Erythroblast (primary cell): ENCODE measurements at regions not wholly inside any gene's neighbourhood (a gene's known extent, or its start where the extent isn't known, plus 50 kb on each side); places are given as distances from the start of the nearest gene placed in this dataset.

Experiments used
- DNase-seq, 2 experiments: peaks; one replicate each; lab custom pipeline; 2025; lab: John Stamatoyannopoulos, UW
- GATA1 ChIP-seq: IDR thresholded peaks from 2 replicates; pipeline ENCODE4 v1.6.1; 2011; ENCODE audit warnings: low read depth, mild to moderate bottlenecking, control low read depth, low read length, moderate library complexity
- POLR2A ChIP-seq: IDR thresholded peaks from 2 replicates; pipeline ENCODE4 v1.6.1; 2011; ENCODE audit warnings: mild to moderate bottlenecking, low read length

DNA sequence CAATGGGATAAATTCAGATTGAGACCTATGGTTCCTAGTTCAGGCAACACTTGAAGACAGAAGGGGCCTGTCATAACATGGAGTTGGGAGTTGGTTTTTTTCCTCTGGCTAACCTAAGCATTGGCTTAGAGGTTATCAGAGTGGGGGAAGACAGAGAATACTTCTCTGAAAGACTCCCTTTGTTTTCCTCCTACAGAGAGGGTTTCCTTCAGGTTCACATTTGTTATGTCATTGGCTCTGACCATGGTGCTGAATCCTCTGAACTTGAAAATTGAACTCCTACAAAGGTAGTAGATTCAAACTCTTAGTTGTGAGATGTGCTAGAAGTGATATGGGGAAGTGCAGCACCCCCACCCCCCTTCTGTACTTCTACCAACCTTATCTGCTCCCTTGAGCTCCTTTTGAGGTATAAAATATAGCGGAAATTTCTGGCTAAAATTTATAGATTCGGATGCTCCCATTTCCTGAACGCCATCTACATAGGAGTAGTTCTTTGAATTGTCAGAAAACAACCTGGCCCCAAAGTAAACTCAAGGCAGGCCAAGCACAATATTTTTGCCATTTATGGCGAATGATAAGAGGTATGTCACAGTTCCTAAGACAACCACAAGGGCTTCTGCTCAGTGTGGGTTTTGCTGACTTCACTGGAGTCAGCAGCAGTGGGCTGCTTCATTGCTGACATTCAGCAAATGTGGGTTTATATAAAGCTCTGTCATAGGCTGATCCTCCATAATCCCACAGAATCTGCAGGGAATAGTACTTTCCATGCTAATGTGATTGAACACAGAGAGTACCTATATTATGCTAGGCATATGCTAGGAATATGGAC is 131.6 kb upstream of the KLF14 start:
- DNase-seq: peak; percentile 14 to 21
- TF ChIP-seq POLR2A (no peak), GATA1 (no peak)

DNA sequence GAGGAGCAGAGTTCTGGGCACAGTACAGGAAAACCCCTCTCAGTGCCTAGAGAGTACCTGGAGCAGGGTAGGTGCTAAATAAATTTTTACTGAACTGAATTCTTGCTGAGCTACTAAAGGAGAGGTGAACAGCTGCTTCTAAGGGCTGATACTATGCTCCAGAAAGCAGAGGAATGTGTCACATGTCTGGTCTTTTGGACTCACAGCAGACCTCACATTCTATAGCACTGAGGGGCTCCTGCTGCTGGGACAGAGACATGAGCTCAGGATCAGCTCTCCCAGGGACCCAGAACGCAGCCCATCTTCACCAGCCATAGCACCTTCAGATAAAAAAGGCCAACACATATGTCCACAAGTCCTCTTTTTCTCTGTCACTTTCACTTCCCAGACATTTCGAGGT is 133.0 kb upstream of the KLF14 start:
- DNase-seq: no peak
- TF ChIP-seq POLR2A (no peak), GATA1 (no peak)

DNA sequence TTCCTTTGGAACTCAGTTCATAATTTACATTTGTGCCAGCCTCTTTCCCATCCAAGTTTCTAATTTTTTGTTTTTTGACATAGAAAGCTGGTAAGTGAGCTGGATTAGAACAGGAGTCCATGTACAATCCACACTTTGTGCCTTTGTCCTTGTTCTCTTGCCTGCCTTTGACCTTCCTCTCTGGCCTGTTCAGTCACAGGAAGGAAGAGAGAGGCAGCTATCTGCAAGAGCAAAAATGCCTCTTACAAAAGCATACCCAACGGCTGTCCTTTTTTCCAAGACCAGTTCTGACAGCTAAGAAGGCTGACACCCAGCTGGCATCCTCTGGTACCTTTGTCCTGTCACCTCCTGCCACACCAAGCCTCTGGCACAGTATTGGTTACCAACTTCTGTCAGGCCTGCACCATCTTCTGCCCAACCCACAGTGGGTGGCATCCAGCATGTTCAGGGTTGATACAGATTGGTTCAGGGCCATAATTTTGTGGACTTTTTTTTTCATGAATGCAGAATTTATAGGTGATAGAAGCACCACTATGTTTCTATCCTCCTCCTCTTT is 133.7 kb upstream of the KLF14 start:
- DNase-seq: no peak
- TF ChIP-seq GATA1 (no peak), POLR2A (no peak)

DNA sequence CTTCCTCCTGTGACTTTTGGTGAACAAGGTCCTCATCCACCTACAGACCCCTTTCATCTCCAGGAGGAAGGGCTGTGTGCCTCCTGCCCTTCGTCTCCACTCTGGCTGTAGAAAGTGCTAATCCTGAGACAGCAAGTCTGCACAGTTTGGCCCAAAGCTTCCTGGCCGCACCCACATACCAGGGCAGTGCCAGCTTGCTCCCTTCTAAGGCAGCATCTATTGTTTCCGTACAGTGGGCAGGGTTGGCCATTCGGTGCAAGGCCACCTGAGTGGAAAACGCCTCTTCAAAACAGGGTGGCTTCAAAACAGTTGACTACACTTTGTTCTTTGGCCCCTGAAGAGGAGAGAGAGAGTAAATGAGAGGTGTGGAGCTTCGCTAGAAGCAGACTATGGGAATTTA is 134.1 kb upstream of the KLF14 start:
- no peak for DNase-seq
- TF ChIP-seq GATA1: no peak
- TF ChIP-seq POLR2A: no peak

DNA sequence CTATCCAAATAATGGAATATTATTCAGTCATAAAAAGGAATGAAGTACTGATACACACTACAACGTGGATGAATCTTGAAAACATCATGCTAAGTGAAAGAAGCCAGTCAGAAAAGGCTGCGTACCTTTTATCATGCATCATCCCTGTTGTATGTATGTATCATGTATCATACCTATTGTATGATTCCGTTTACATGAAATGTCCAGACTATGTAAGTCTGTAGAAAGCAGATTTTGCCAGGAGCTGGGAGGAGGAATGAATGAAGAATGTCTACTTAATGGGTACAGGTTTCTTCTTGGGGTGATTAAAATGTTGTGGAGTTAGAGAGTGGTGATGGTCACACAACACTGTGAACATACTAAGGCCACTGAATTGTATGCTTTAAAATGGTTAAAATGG is 135.9 kb upstream of the KLF14 start:
- TF ChIP-seq POLR2A: no peak
- no peak for TF ChIP-seq GATA1
- DNase-seq: no peak

DNA sequence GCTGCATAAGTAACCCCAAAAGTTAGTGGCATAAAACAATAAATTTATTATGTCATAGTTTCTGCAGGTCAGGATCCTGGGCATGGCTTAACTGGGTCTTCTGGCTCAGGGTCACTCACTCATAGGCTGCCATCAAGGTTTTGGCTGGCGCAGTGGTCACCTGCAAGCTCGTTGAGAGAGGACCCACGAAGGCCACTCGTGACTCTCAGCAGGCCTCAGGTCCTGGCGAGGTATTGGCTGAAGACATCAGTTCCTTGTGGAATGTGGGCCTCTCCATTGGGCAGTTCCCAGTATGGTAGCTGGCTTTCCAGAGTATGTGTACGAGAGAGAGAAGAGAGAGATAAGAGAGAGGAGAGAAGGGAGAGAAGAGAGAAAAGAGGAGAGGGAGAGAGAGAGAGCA is 138.3 kb upstream of the KLF14 start:
- DNase-seq: no peak
- TF ChIP-seq GATA1 (no peak), POLR2A (no peak)

DNA sequence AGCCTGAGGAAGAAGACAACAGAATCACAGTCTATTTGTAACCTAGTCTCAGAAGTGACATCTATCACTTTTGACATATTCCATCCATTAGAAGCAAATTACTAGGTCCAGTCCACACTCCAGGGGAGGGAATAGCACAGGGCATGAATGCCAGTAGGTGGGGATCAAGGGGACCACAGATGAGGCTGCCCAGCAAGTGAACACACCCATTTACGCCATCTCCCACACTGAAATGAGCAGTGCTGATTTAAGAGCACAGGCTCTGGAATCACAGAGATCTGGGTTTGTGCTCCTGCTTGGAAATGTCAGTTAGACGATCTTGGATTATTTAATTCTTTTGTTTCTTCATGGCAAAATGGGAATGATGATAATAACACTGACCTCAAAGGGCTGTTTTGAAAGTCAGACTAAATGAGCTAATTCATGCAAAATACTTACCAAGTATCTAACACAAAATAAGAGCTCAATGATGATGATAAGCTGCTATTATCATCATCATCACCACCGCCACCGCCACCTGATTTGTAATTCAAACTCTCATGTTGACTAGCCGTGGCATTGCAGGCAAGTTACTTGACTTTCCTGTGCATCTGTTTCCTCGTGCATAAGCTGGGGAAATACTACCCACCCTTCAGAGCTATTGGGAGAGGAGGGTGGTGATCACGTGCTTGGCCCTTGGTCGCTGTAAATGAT is 138.9 kb upstream of the KLF14 start:
- TF ChIP-seq GATA1 (no peak), POLR2A (no peak)
- DNase-seq: no peak

DNA sequence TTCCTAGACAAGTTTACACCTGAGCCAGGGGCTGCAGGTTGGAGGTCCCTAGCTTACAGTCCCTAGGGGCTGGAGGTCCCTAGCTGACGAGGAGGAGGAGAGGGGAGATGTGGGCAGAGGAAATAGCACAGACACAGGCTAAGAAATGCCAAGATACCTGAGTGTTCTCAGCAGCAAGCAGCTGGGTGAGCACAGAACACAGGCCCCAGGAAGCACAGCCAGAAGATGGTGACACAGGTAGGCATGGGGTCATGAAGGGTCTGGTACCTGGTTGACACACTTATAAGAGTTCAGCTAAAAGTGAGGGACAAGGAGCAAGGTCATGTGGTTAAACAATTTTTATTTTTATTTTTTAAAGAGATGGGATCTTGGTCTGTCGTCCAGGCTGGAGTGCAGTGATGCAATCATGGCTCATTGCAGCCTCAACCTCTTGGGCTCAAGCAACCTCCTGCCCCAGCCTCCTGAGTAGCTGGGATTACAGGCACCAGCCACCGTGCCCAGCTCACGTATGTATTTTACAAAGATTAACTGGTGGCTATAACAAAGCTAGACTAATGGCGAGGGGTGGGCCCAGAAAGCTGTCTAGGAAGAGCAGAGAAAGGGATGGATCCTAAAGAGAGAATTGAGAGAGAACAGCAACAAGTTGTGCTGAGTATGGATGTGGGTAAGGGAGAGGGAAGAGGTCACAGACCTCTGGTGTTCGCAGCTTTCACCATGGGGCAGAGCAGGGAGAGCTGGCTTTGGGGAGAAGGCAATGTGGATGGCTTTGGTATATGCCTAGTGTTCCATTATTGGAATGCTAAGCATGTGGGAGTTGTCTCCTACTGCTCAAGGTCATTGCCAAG is 140.3 kb upstream of the KLF14 start:
- DNase-seq: no peak
- no peak for TF ChIP-seq POLR2A
- TF ChIP-seq GATA1: no peak

DNA sequence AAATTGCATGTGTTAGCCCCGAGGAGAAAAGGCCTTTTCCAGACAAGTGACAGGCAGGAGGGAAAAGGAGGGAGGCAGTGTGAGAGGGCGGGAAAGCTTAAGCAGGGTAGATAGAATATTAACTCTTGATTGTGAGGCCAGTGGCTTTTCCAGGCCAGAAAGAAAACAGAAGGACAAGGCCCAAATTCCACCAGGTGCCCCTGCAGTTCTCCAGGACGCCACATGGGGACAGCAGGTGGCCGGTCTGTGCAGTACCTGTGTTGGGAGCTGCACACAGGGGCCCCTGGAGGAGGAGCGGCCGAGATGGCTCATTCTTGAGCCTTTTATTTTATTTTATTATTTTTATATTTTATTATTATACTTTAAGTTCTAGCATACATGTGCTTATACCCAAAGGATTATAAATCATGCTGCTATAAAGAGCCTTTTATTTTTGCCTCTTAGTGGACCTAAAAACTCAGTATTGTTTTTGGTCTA is 141.3 kb upstream of the KLF14 start:
- peak; percentile 18 to 45 for DNase-seq
- no peak for TF ChIP-seq POLR2A
- TF ChIP-seq GATA1: no peak

DNA sequence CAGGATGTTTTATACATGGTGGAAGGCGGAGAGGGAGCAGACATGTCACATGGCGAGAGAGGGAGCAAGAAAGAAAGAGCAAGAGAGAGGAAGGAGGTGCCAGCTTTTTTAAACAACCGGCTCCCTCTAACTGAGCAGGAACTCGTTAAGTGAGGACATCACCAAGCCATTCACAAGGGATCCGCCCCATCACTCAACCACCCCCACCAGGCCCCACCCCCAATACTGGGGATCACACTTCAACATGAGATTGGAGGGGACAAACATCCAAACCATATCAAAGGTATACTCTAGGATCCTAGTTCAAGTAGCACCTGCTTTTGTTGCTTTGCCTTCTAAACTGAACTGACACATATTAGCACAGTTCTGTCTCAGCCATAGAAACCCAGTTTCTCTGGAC is 141.9 kb upstream of the KLF14 start:
- DNase-seq: no peak
- TF ChIP-seq GATA1: no peak
- no peak for TF ChIP-seq POLR2A

DNA sequence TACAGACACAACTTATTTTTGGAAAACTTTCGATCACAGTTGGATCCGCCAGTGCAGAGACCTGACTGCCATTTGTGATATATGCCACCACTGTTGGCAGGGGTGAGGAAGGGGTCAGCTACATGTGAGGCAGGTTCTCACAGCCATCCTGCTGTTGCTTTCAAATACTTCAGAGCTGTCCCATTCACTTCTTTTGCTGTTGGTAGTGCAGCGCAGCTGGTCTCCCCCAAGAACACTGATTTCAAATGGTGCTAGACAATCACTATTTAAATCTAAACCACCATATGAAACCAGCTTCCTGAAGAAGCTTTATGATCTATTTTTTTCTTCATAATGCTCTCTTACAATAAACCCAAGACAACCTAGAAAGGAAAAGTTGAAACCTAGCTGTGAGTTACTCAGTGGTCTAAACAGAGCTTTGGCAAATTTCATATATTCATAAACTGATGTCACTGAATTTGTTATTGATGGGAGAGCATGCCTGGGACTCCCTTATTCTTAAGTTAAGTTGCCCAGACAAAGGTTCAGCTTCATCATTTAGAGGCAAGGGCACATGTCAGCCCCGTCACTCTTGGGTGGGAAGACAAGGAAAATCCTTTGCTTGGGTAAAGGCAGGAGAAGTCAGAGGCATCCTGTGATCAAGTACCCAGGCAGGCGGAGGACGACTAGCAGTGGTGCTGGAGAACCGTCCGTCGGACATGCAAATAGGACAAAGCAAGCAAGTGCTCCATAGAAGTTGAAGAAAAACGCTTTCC is 143.4 kb upstream of the KLF14 start:
- DNase-seq: no peak
- TF ChIP-seq POLR2A (no peak), GATA1 (no peak)

DNA sequence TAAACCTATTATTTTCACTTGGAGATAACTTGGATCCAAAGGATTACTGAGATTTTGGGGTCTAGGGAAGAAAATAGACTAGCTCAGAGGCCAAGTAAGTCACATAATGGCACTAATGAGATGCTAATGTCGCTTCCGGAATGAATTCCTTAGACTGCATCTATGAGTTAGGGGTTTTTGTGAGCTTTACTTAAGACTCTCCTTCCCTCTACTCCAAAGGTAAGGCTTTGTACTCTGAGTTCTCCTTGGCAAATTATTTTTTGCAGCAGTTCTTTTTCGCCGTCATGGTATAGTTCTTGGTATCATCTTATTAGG is 143.9 kb upstream of the KLF14 start:
- TF ChIP-seq POLR2A (no peak), GATA1 (no peak)
- no peak for DNase-seq

DNA sequence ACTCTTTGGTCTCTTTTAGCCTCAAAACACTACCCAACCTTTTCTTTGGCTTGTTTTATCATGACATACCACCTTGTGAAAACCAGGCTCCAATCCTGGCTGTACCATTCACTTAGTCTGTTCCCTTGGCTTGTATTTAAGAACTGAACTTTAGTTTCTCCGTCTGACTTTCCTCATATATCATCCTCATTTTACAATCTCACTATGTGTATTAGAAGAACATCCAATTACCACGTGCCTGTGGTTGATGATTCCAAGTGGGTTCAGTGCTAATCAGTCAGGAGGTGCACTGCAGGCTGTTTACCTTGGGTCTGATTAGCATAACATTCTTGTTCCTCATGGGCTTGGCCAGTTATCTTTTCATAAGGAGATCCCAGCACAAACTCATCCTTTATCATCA is 144.8 kb upstream of the KLF14 start:
- DNase-seq: no peak
- TF ChIP-seq GATA1 (no peak), POLR2A (no peak)
